GM18858 (cell line): ENCODE measurements at regions not wholly inside any gene's neighbourhood (a gene's known extent, or its start where the extent isn't known, plus 50 kb on each side); places are given as distances from the start of the nearest gene placed in this dataset.
A peak's percentile ranks its signal among the peaks of the same experiment; 100 is the strongest.
"Not testable (repeated sequence)": the region's sequence is repeated elsewhere in the genome, so short reads cannot be mapped to it uniquely, and the experiment has no call there.

Experiments
- ATAC-seq: cut with Tn5 transposase; IDR thresholded peaks from one replicate; pipeline ENCODE4 v1.9.1; 2021; ENCODE audit not compliant: unreplicated experiment

- ATAC-seq, result not testable (repeated sequence)
These were observed 84.7 kb downstream of the OR2B2 start for GRCh38 chr6:27827477-27827876.

DNA sequence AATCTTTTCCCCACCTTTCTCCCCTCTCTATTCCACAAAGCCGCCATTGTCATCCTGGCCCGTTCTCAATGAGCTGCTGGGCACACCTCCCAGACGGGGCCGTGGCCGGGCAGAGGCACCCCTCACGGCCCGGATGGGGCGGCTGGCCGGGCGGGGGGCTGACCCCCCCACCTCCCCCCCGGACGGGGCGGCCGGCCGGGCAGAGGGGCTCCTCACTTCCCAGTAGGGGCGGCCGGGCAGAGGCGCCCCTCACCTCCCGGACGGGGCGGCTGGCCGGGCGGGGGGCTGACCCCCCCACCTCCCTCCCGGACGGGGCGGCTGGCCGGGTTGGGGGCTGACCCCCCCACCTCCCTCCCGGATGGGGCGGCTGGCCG lies 85.6 kb downstream of the OR2B2 start:
- ATAC-seq, result not testable (repeated sequence)

- not testable (repeated sequence) for ATAC-seq
These were observed 86.2 kb downstream of the OR2B2 start for GRCh38 chr6:27825848-27826611.

DNA sequence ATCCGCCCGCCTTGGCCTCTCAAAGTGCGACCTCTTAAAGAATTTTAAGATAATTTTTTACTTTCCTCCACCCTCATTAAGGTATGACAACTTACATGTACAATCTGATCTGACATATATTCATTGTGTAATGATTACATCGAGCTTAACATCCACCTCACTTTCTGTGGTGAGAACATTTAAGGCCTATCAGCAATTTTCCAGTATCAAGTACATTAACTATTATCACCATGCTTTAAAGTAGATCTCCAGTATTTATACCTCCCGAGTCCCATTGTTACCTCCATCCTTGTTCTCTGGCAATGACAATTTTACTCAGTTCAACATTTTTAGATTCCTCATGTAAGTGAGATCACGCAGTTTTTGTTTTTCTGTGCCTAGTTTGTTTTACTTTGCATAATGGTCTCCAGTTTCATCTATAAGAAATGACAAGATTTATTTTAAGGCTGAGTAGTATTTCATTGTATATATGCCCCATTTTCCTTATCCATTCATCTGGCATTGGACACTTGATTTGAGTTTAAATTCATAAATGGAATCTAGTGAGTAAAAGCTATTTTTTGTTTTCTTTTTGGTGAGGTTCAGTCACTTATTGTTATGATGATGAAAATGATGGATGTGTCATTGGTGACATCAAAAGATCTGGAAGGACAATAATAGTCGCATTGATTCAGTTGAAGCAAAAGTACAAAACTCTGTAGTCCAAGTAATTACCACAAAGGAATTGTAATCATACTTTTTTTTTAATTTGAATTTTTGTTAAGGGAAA lies 87.0 kb downstream of the OR2B2 start:
- ATAC-seq, result no peak

DNA sequence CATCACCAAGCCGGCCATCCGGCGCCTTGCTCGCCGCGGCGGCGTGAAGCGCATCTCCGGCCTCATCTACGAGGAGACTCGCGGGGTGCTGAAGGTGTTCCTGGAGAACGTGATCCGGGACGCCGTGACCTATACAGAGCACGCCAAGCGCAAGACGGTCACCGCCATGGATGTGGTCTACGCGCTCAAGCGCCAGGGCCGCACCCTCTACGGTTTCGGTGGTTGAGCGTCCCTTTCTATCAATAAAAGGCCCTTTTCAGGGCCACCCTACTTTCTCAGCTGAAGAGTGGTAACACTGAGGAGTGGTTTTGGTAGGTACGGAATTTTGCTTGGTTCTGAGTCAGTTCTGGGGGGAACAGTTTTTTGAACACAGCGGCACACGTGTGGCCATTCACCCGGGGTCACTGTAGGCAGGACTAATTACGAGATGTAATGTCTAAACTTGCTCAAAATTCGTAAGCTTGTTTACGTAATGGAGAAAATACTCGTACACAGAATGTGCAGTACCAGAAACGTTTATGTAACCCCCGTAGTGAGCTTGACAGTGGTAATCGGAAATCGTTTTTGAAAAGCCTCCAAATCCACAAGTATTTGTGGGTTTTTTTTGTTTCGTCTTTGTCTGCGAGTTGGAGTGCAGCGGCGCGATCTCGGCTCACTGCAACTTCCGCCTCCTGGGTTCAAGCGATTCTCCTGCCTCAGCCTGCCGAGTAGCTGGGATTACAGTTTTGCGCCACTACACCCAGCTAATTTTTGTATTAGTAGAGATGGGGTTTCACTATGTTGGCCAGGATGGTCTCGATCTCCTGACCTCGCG lies 87.8 kb downstream of the OR2B2 start:
- peak; percentile 40 for ATAC-seq

DNA sequence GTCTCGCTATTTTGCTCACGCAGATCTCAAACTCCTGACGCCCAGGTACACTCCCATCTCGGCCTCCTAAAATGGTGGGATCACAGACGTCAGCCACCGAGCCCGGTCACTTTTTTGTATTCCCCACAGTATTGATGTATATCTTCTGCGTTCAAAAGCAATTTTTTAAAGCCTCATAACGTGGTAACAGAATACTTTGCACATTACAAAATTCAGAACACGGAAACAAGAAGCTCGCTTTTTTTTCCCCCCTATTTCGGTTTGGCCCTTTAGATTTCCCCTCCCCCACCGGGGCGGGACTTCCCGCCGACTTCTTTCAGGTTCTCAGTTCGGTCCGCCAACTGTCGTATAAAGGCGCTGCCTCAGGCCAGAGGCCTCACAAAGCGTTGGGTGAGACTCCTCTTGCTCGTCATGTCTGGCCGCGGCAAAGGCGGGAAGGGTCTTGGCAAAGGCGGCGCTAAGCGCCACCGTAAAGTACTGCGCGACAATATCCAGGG lies 88.4 kb downstream of the OR2B2 start:
- ATAC-seq, result peak; percentile 39

DNA sequence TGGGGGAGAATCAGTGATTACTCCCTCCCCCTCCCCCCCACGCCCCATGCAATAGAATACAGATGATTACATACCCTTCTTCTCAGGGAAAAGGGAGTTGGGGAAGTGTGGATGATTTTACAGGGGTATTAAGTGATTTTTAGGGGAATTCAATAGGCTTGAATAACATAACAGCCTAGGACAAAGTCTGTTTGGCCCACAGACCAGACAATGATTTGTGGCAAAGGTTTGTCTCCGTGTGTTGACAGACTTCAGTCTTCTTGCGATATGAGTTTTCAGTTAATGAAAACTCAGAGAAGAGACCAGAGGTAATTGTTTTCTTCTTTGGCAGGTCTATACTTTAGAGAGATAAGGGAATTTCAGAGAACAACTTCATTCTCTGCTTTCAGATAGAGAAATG lies 95.3 kb downstream of the OR2B2 start:
- no peak for ATAC-seq

GRCh38 chr6:27814665-27815424 lies 97.4 kb downstream of the OR2B2 start:
- peak; percentile 42 for ATAC-seq

DNA sequence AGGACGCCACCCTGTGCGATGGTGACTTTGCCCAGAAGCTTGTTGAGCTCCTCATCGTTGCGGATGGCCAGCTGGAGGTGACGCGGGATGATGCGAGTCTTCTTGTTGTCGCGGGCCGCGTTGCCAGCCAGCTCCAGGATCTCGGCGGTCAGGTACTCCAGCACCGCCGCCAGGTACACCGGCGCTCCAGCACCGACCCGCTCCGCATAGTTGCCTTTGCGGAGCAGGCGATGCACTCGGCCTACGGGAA lies 97.9 kb downstream of the OR2B2 start:
- ATAC-seq, result not testable (repeated sequence)

- ATAC-seq, result no peak
These were observed 99.2 kb downstream of the OR2B2 start for GRCh38 chr6:27812805-27813492.

DNA sequence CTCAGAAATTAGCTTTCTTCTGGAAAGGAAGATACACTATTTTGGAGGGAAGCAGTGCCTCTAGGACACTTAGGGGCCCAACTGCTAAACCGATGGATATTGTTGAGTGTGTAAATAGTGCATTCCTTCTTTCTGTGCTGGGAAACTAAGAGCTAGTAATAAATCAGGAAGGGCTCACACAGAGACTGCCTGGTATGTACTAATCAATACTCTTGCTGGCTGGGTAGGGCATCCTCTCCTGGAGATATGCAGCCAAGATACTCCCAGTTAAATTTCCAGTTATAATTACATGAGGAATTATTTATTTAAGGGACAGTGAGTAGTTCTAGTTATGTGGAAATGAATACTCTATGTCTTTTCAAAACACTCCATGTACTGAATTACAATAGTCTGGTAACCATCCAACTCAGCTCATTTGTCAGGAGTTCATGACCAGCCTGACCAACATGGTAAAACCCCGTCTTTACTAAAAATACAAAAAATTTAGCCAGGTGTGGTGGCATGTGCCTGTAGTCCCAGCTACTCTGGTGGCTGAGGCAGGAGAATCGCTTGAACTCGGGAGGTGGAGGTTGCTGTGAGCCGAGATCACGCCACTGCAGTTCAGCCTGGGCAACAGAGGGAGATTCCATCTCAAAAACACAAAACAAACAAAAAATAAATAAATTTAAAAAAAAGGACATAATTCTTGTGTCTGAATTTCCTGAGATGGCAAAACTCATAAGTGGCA lies 100.0 kb downstream of the OR2B2 start:
- no peak for ATAC-seq

GRCh38 chr6:27811451-27811772 lies 100.8 kb downstream of the OR2B2 start:
- ATAC-seq, result no peak

DNA sequence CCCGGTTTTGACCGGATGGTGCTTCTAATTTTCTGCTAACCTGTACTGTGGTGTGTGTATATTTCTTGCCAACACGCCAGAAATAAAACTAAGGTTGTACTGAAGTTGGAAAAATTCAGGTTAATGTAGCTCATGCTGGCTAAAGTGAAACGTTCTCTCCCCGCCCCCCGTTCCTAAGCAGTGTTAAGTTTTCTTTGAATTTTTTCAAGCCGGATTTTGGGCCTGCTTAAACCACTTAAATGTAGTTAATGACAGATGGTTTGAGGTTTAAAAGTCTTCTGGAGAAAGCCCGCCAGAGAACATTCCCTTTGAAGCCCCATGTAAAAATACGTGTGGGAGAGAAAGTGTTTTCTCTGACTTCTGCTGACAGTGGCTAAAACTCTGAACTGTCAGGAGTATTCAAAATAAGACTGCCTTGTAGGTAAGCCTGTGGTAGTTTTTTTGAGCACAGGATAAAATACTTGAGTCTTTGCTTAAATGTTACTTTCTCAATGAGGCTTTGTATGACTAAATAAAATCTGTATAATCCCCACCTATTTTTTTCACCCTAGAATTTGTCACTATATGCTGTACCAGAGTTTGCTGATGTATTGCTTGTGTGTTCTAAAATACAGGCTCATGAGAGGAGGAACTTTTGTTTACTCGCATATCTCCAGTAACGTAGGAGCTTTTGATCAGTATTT lies 101.3 kb downstream of the OR2B2 start:
- ATAC-seq, result no peak

- no peak for ATAC-seq
These were observed 102.0 kb downstream of the OR2B2 start for GRCh38 chr6:27809939-27810767.

DNA sequence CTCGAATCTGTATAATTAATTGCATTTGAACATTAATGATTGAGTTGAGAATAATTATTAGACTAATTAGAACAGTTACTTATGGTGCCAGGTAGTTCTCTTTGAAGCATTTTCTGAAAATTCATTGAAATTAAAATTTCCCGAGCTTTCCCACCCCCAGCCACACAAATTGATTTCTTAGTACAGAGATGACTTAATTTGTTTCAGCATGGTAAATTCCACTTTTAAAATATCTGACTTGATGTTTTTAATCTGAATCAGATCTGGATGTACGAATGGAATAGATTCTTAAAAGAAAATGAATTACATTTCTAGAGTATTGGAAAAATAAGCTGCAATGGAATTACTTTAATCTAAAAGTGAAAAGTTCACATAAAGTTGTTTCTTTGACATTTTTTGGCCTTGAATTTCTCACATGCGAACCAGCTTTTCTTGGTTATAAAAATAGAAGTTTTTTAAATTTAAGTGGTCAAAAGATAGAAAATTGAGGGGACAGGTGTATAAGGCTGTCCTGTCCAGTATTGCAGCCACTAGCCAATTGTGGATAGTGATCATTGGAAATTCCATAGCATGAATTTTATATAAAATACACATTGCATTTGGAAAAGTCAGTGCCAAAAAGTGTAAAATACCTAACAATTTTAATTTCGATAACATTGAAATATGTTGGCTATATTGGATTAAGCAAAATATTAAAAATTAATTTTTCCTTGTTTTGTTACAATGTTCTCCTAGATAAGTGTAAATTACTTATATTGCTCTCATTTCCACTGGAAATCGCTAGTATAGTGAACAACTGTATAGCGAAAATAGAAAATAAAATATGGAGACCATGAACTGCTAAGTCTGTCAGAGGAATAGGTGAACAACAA lies 102.9 kb downstream of the OR2B2 start:
- ATAC-seq, result no peak

GRCh38 chr6:27808242-27809066 lies 103.7 kb downstream of the OR2B2 start:
- ATAC-seq, result not testable (repeated sequence)
